ENCODE measurements at regions not wholly inside any gene's neighbourhood (a gene's known extent, or its start where the extent isn't known, plus 50 kb on each side); places are given as distances from the start of the nearest gene placed in this dataset.

- Mint-ChIP-seq H3K4me1 (ENCODE audit: insufficient read depth, unreplicated experiment) (no peaks in the 10 kb centered on the region), H3K27me3 (ENCODE audit: insufficient read depth, unreplicated experiment) (no peaks in the 10 kb centered on the region), H3K9me3 (ENCODE audit: unreplicated experiment) (peaks cover 12% of the 10 kb centered on the region), H3K27ac (ENCODE audit: low read depth, unreplicated experiment) (no peak overlapping the region), H3K4me3 (ENCODE audit: unreplicated experiment) (no peak overlapping the region), H3K36me3 (ENCODE audit: insufficient read depth, unreplicated experiment) (no peaks in the 10 kb centered on the region)
- no TSS peak for BruUV-seq (replicated peaks)
- POLR2A ChIA-PET, result interaction anchor here (0.7 kb wide), 1 partner anchor 914 kb away, joined by 3 read pairs; no protein-coding TSS in a partner anchor
- no peak for DNase-seq (ENCODE audit: unreplicated experiment)
- intact Hi-C loops (cut with micrococcal nuclease), result no loop called here
- TF ChIP-seq CTCF (IDR thresholded peaks at IDR 0.05; ENCODE audit: unreplicated experiment), result no peak
- CTCF ChIA-PET, result interaction anchor here (0.6 kb wide), 1 partner anchor 1120 kb away, joined by 3 read pairs; no protein-coding TSS in a partner anchor
Measured at GRCh38 chr19:31575846-31576335, 226.7 kb upstream of the TSHZ3 start.

- no TSS peak for BruUV-seq (replicated peaks)
- ChIA-PET POLR2A (no interaction called here), CTCF (no interaction called here)
- H3K27me3 Mint-ChIP-seq (ENCODE audit: insufficient read depth, unreplicated experiment), result no peaks in the 10 kb centered on the region
- intact Hi-C loops (cut with micrococcal nuclease), result no loop called here
- no peak for DNase-seq (ENCODE audit: unreplicated experiment)
- no peak overlapping the region for H3K27ac Mint-ChIP-seq (ENCODE audit: low read depth, unreplicated experiment)
- no peak for TF ChIP-seq CTCF (IDR thresholded peaks at IDR 0.05; ENCODE audit: unreplicated experiment)
- H3K4me1 Mint-ChIP-seq (ENCODE audit: insufficient read depth, unreplicated experiment), result no peaks in the 10 kb centered on the region
- H3K4me3 Mint-ChIP-seq (ENCODE audit: unreplicated experiment), result no peak overlapping the region
- H3K36me3 Mint-ChIP-seq (ENCODE audit: insufficient read depth, unreplicated experiment), result no peaks in the 10 kb centered on the region
- peaks cover 24% of the 10 kb centered on the region for H3K9me3 Mint-ChIP-seq (ENCODE audit: unreplicated experiment)
Measured at GRCh38 chr19:31578326-31578725, 229.1 kb upstream of the TSHZ3 start.

- TF ChIP-seq CTCF (IDR thresholded peaks at IDR 0.05; ENCODE audit: unreplicated experiment), result no peak
- no TSS peak for BruUV-seq (replicated peaks)
- Mint-ChIP-seq H3K9me3 (ENCODE audit: unreplicated experiment) (peaks cover 34% of the 10 kb centered on the region), H3K27me3 (ENCODE audit: insufficient read depth, unreplicated experiment) (no peaks in the 10 kb centered on the region), H3K4me1 (ENCODE audit: insufficient read depth, unreplicated experiment) (no peaks in the 10 kb centered on the region), H3K4me3 (ENCODE audit: unreplicated experiment) (no peak overlapping the region), H3K27ac (ENCODE audit: low read depth, unreplicated experiment) (no peak overlapping the region), H3K36me3 (ENCODE audit: insufficient read depth, unreplicated experiment) (no peaks in the 10 kb centered on the region)
- intact Hi-C loops (cut with micrococcal nuclease), result no loop called here
- no peak for DNase-seq (ENCODE audit: unreplicated experiment)
- ChIA-PET CTCF (interaction anchor here (0.6 kb wide), 1 partner anchor 1855 kb away, joined by 3 read pairs; no protein-coding TSS in a partner anchor), POLR2A (no interaction called here)
Measured at GRCh38 chr19:31583148-31583547, 233.9 kb upstream of the TSHZ3 start.

- no peak overlapping the region for H3K4me3 Mint-ChIP-seq (ENCODE audit: unreplicated experiment)
- no peak for DNase-seq (ENCODE audit: unreplicated experiment)
- intact Hi-C loops (cut with micrococcal nuclease), result no loop called here
- H3K36me3 Mint-ChIP-seq (ENCODE audit: insufficient read depth, unreplicated experiment), result no peaks in the 10 kb centered on the region
- H3K4me1 Mint-ChIP-seq (ENCODE audit: insufficient read depth, unreplicated experiment), result no peaks in the 10 kb centered on the region
- no peak overlapping the region for H3K27ac Mint-ChIP-seq (ENCODE audit: low read depth, unreplicated experiment)
- peaks cover 37% of the 10 kb centered on the region for H3K9me3 Mint-ChIP-seq (ENCODE audit: unreplicated experiment)
- no peak for TF ChIP-seq CTCF (IDR thresholded peaks at IDR 0.05; ENCODE audit: unreplicated experiment)
- no TSS peak for BruUV-seq (replicated peaks)
- ChIA-PET CTCF (interaction anchor here (0.7 kb wide), 1 partner anchor 401 kb away, joined by 3 read pairs; no protein-coding TSS in a partner anchor), POLR2A (no interaction called here)
- H3K27me3 Mint-ChIP-seq (ENCODE audit: insufficient read depth, unreplicated experiment), result no peaks in the 10 kb centered on the region
Measured at GRCh38 chr19:31586282-31586681, 237.0 kb upstream of the TSHZ3 start.
